GM12864 (cell line): ENCODE measurements at regions not wholly inside any gene's neighbourhood (a gene's known extent, or its start where the extent isn't known, plus 50 kb on each side); places are given as distances from the start of the nearest gene placed in this dataset.

ENCODE experiments used
- DNase-seq: peaks from one replicate; pipeline ENCODE4 v3.0.0-alpha.2; 2011; ENCODE audit warnings: low read depth
- H3K4me3 ChIP-seq: 2 replicates; pipeline ENCODE4 v1.5.1; 2011; ENCODE audit warnings: mild to moderate bottlenecking, low read depth, low read length, control low read depth
- CTCF ChIP-seq: IDR thresholded peaks from 2 replicates; pipeline ENCODE4 v1.5.1; 2011; ENCODE audit warnings: low read depth, mild to moderate bottlenecking, moderate library complexity, low read length, control low read depth, inconsistent platforms; ENCODE audit errors: missing control alignments

- TF ChIP-seq CTCF: no peak
- no peak overlapping the region for H3K4me3 ChIP-seq
- DNase-seq: no peak
These were observed 148.0 kb downstream of the TTLL2 start for GRCh38 chr6:167472880-167473279.

- no peak overlapping the region for H3K4me3 ChIP-seq
- TF ChIP-seq CTCF: no peak
- DNase-seq: no peak
These were observed 149.3 kb downstream of the TTLL2 start for GRCh38 chr6:167474171-167474570.

- TF ChIP-seq CTCF: no peak
- no peak overlapping the region for H3K4me3 ChIP-seq
- DNase-seq: no peak
These were observed 149.8 kb downstream of the TTLL2 start for GRCh38 chr6:167474725-167475124.

- no peak overlapping the region for H3K4me3 ChIP-seq
- DNase-seq: no peak
These were observed 151.1 kb downstream of the TTLL2 start for GRCh38 chr6:167475947-167476346.

GRCh38 chr6:167476844-167477595, 152.1 kb downstream of the TTLL2 start:
- DNase-seq: no peak
- no peak for TF ChIP-seq CTCF
- H3K4me3 ChIP-seq: no peak overlapping the region

More at GRCh38 chr6:167475947-167476346, 151.1 kb downstream of the TTLL2 start:
- TF ChIP-seq CTCF: no peak

GRCh38 chr6:167477688-167478087, 152.8 kb downstream of the TTLL2 start:
- DNase-seq: no peak
- TF ChIP-seq CTCF: no peak

GRCh38 chr6:167479301-167479700, 154.4 kb downstream of the TTLL2 start:
- H3K4me3 ChIP-seq: no peak overlapping the region
- no peak for TF ChIP-seq CTCF
- no peak for DNase-seq

More at GRCh38 chr6:167477688-167478087, 152.8 kb downstream of the TTLL2 start:
- no peak overlapping the region for H3K4me3 ChIP-seq
